NOMO-1 treated with dmso at 0.1 percent for 144 hours (cell line): ENCODE measurements at regions not wholly inside any gene's neighbourhood (a gene's known extent, or its start where the extent isn't known, plus 50 kb on each side); places are given as distances from the start of the nearest gene placed in this dataset.

Experiments
- DNase-seq: peaks from one replicate; lab custom pipeline; 2025; ENCODE audit not compliant: unreplicated experiment; lab: John Stamatoyannopoulos, UW

- no peak for DNase-seq
Measured at GRCh38 chr4:60117726-60118323, 1082.3 kb upstream of the ADGRL3 start.

DNA sequence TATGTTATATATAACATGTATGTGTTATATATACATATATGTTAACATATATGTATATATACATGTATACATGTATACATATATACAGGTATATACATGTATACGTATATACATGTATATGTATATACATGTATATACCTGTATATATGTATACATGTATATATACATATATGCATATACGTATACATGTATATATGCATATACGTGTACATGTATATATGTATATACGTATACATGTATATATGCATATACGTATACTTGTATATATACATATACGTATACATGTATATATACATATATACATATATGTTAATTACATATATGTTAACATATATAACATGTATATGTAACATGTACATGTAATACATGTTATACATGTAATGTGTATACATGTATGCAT lies 1077.3 kb upstream of the ADGRL3 start:
- DNase-seq: no peak

- no peak for DNase-seq
Measured at GRCh38 chr4:60128888-60129287, 1071.2 kb upstream of the ADGRL3 start.

DNA sequence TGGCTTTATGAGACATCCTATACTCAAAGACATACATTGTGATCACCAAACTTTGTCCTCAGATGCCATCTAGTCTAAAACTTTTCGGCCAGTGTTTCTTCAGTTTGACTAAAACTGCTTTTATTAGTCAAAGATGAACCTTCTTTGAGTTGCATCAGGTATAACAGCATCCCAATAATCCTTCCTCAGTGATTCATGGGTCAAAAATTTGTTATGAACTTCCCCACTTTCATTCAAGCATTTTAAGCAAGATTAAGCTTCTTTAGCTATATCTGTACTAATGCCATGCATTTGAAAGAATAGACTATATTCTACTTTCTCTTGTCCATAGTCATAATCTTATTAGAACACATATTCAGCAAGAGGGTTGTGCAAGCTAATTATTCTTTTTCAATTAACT lies 1070.4 kb upstream of the ADGRL3 start:
- DNase-seq: no peak

DNA sequence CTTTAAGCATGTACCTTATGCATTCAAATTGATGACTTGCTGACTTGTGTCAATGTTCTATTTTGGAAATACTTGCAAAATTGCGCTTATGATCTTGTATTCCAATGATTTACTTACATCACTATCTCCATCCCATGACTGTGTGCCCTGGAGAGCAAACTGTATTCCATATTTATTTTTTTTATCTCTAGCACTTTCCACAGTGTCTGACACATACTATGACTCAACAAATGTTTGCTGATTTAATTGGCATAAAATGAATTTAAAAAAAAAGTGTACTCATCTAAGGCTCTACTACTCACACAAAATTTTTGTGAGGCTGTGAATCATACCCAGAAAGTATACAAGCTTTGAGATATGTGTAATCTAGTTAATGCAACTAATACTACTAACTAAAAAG lies 1066.8 kb upstream of the ADGRL3 start:
- no peak for DNase-seq

DNA sequence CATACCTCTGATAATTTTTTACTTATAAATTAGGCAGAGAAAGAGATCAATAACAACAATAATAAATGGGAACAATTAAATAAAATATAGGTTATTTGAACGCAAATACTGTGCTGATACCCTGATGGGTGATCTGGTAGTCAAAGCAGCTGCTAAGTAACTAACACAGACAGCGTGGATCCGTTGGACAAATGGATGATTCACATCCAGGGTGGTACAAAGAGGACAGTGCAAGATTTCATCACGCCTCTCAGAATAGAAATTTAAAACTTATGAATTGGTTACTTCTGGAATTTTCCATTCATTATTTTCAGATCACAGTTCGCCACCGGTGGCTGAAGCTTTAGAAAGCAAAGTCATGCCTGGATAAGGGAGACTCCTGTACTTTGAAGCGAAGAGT lies 1066.0 kb upstream of the ADGRL3 start:
- DNase-seq: no peak

DNA sequence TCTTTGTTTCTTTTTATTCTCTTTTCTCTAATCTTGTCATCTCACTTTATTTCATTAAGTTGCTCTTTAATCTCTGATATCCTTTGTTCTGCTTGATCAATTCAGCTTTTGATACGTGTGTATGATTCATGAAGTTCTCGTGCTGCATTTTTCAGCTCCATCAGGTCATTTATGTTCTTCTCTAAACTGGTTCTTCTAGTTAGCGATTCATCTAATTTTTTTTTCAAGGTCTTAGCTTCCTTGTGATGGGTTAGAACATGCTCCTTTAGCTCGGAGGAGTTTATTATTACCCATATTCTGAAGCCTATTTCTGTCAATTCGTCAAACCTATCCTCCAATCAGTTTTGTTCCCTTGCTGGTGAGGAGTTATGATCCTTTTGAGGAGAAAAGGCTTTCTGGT lies 1045.0 kb upstream of the ADGRL3 start:
- DNase-seq: no peak

- DNase-seq: no peak
Measured at GRCh38 chr4:60173103-60173502, 1027.0 kb upstream of the ADGRL3 start.

- DNase-seq: no peak
Measured at GRCh38 chr4:60173718-60174117, 1026.4 kb upstream of the ADGRL3 start.

DNA sequence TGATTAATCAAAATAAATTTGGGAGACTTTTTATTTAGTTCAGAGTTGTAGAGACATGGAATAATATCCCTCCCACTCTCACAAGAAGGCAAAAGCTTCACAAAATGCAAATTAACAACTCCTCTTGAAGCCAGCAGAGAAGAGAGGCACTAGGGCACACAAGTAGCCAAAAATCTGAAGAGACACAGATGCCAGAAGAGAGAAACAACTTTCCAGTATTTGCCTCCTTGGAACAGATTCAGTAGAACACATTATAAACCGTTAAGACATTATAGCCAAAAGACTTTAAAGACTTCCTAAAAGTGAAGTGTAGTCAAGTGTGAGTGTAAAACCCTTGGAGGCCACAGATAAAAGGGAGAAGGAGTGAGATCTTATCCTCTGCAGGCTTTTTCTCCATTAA lies 1024.9 kb upstream of the ADGRL3 start:
- DNase-seq: no peak

DNA sequence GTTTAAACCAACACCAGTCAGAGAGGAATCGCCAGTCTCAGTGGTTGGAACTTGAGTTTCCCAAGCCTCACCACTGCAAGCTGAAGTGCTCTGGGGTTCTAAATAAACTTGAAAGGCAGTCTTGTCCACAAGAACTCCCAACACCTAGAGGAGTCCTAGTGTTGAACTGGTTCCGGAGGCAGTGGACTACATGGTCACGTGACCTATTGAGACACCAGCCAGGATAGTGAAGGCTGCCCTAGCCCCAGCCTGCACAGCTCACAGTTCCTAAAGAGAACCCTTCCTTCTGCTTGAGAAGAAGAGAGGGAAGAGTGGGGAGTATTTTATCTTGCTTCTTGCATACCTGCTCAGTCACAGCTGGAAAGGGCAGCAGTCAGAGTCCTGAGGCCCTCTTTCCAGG lies 1012.7 kb upstream of the ADGRL3 start:
- DNase-seq: no peak

- no peak for DNase-seq
Measured at GRCh38 chr4:60189286-60189685, 1010.8 kb upstream of the ADGRL3 start.

GRCh38 chr4:60194214-60194613 lies 1005.9 kb upstream of the ADGRL3 start:
- no peak for DNase-seq

- DNase-seq: no peak
Measured at GRCh38 chr4:60195256-60195655, 1004.9 kb upstream of the ADGRL3 start.

DNA sequence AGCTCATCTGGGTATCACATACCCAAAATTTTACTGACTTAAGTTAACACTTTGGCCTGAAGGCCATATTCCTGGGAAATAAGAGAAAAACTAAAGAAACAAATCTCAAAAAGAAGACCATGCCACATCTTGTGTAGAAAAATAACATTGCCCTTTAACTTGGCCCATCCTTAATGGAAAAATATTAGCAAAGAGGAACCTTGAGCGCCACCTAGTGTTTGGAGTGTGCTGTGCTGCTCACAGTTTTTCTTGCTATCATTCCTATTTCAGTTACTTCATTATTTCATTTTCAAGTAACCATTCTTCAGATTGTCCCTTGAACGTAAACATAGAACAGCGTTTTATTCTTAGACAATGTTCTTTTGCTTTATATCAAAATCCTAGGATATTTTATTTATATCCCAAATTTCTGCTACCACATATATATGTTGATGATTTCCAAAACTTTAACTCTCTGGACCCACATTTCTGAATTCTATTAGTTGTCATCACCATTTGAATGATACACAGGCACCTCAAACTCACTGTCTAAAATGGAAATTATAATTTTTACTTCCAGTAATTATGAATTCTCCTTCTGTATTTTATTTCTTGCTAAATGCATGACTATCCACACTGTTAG lies 999.0 kb upstream of the ADGRL3 start:
- peak; percentile 10 for DNase-seq

GRCh38 chr4:60209588-60209987 lies 990.5 kb upstream of the ADGRL3 start:
- no peak for DNase-seq

DNA sequence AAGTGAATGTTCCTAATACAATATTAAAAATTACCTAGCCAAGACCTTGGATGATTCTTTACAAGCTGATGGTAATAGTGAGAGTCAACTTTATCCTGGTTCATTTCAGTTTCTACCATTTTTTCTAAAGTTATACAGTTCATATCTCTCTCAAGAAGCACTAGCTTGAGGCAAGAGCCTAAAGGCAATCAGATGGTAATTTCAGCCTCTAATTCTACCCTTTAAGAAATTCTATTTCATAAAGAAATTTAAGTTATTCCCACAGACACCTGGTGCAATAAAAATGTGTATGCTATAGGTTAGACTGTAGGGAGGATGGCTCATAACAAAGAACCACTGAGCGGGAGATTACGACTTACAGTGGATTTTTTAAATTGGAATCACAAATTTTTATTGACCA lies 984.2 kb upstream of the ADGRL3 start:
- no peak for DNase-seq

- no peak for DNase-seq
Measured at GRCh38 chr4:60216752-60217151, 983.4 kb upstream of the ADGRL3 start.

GRCh38 chr4:60221866-60222265 lies 978.3 kb upstream of the ADGRL3 start:
- DNase-seq: no peak

- DNase-seq: no peak
Measured at GRCh38 chr4:60223208-60223923, 976.8 kb upstream of the ADGRL3 start.

- DNase-seq: no peak
Measured at GRCh38 chr4:60241866-60242265, 958.3 kb upstream of the ADGRL3 start.

- DNase-seq: no peak
Measured at GRCh38 chr4:60249784-60250183, 950.3 kb upstream of the ADGRL3 start.

GRCh38 chr4:60250657-60251056 lies 949.5 kb upstream of the ADGRL3 start:
- DNase-seq: no peak
